ENCODE measurements at regions not wholly inside any gene's neighbourhood (a gene's known extent, or its start where the extent isn't known, plus 50 kb on each side); places are given as distances from the start of the nearest gene placed in this dataset.
A peak's percentile ranks its signal among the peaks of the same experiment; 100 is the strongest.
"Not testable (repeated sequence)": the region's sequence is repeated elsewhere in the genome, so short reads cannot be mapped to it uniquely, and the experiment has no call there.

GRCh38 chr18:22285361-22286140, 116.2 kb downstream of the GATA6 start:
- FAIRE-seq (no peak), DNase-seq (ENCODE audit: insufficient read length, low spot score) (no peak)
- no peak for TF ChIP-seq POLR2A (IDR thresholded peaks at IDR 0.05; ENCODE audit: low read depth, low read length)

GRCh38 chr18:22284581-22285360, 115.4 kb downstream of the GATA6 start:
- no peak for DNase-seq (ENCODE audit: insufficient read length, low spot score)
- no peak for FAIRE-seq
- TF ChIP-seq POLR2A (IDR thresholded peaks at IDR 0.05; ENCODE audit: low read depth, low read length), result no peak

GRCh38 chr18:22283855-22284254, 114.5 kb downstream of the GATA6 start:
- FAIRE-seq; DNase-seq (ENCODE audit: insufficient read length, low spot score): not testable (repeated sequence)

GRCh38 chr18:22283397-22283796, 114.0 kb downstream of the GATA6 start:
- TF ChIP-seq POLR2A (IDR thresholded peaks at IDR 0.05; ENCODE audit: low read depth, low read length), result no peak
- FAIRE-seq, result no peak
- no peak for DNase-seq (ENCODE audit: insufficient read length, low spot score)

GRCh38 chr18:22283116-22283395, 113.7 kb downstream of the GATA6 start:
- DNase-seq (ENCODE audit: insufficient read length, low spot score) (no peak), FAIRE-seq (no peak)
- TF ChIP-seq POLR2A (IDR thresholded peaks at IDR 0.05; ENCODE audit: low read depth, low read length), result no peak

- FAIRE-seq (no peak), DNase-seq (ENCODE audit: insufficient read length, low spot score) (peak; percentile 27)
- TF ChIP-seq POLR2A (IDR thresholded peaks at IDR 0.05; ENCODE audit: low read depth, low read length), result no peak
Measured at GRCh38 chr18:22282311-22283115, 113.1 kb downstream of the GATA6 start.

GRCh38 chr18:22280453-22280750, 111.0 kb downstream of the GATA6 start:
- TF ChIP-seq POLR2A (IDR thresholded peaks at IDR 0.05; ENCODE audit: low read depth, low read length), result no peak
- DNase-seq (ENCODE audit: insufficient read length, low spot score) (no peak), FAIRE-seq (no peak)

GRCh38 chr18:22279741-22280452, 110.5 kb downstream of the GATA6 start:
- no peak for TF ChIP-seq POLR2A (IDR thresholded peaks at IDR 0.05; ENCODE audit: low read depth, low read length)
- FAIRE-seq, result no peak
- DNase-seq (ENCODE audit: insufficient read length, low spot score), result no peak

- TF ChIP-seq POLR2A (IDR thresholded peaks at IDR 0.05; ENCODE audit: low read depth, low read length), result no peak
- DNase-seq (ENCODE audit: insufficient read length, low spot score) (no peak), FAIRE-seq (no peak)
Measured at GRCh38 chr18:22278798-22279197, 109.4 kb downstream of the GATA6 start.

GRCh38 chr18:22277758-22278157, 108.4 kb downstream of the GATA6 start:
- no peak for TF ChIP-seq POLR2A (IDR thresholded peaks at IDR 0.05; ENCODE audit: low read depth, low read length)
- DNase-seq (ENCODE audit: insufficient read length, low spot score), result no peak
- FAIRE-seq, result no peak

GRCh38 chr18:22276334-22276713, 106.9 kb downstream of the GATA6 start:
- FAIRE-seq, result no peak
- no peak for TF ChIP-seq POLR2A (IDR thresholded peaks at IDR 0.05; ENCODE audit: low read depth, low read length)
- DNase-seq (ENCODE audit: insufficient read length, low spot score), result no peak

GRCh38 chr18:22275706-22276333, 106.4 kb downstream of the GATA6 start:
- no peak for TF ChIP-seq POLR2A (IDR thresholded peaks at IDR 0.05; ENCODE audit: low read depth, low read length)
- no peak for DNase-seq (ENCODE audit: insufficient read length, low spot score)
- no peak for FAIRE-seq
